Naive B cell (primary cell): ENCODE measurements at regions not wholly inside any gene's neighbourhood (a gene's known extent, or its start where the extent isn't known, plus 50 kb on each side); places are given as distances from the start of the nearest gene placed in this dataset.
"Not testable (repeated sequence)": the region's sequence is repeated elsewhere in the genome, so short reads cannot be mapped to it uniquely, and the experiment has no call there.

Experiments used
- ATAC-seq, 2 donors: fragments of 150-1000 bp; cut with Tn5 transposase; 2 replicates each; pipeline ENCODE4 v1.10.0; 2021; ENCODE audit warnings: low read depth in 2 of 2, mild to moderate bottlenecking in 2 of 2, moderate library complexity in 2 of 2
- DNase-seq: peaks from one replicate; pipeline ENCODE4 v3.0.0; 2022
- H3K27ac Mint-ChIP-seq, 6 donors: one replicate each; pipeline ENCODE4 v1.8.0; 2020 to 2022; ENCODE audit warnings: mild to moderate bottlenecking in 6 of 6, mixed read lengths in 6 of 6, moderate library complexity in 5 of 6, inconsistent platforms in 2 of 6
- H3K27me3 Mint-ChIP-seq, 3 donors: one replicate each; pipeline ENCODE4 v1.8.0; 2021 to 2022; ENCODE audit warnings: mixed read lengths in 3 of 3, mild to moderate bottlenecking in 1 of 3
- H3K36me3 Mint-ChIP-seq, 2 donors: one replicate each; pipeline ENCODE4 v1.8.0; 2020 to 2022; ENCODE audit warnings: mixed read lengths in 2 of 2, inconsistent platforms in 1 of 2, mild to moderate bottlenecking in 1 of 2
- H3K4me1 Mint-ChIP-seq, 3 donors: one replicate each; pipeline ENCODE4 v1.8.0; 2020 to 2022; ENCODE audit warnings: mixed read lengths in 3 of 3, inconsistent platforms in 1 of 3, mild to moderate bottlenecking in 1 of 3, moderate library complexity in 1 of 3
- H3K4me3 Mint-ChIP-seq, 8 donors: one replicate each; pipeline ENCODE4 v1.8.0; 2020 to 2022; ENCODE audit warnings: mild to moderate bottlenecking in 8 of 8, mixed read lengths in 8 of 8, moderate library complexity in 8 of 8, inconsistent platforms in 2 of 8
- H3K9me3 Mint-ChIP-seq, 7 donors: one replicate each; pipeline ENCODE4 v1.8.0; 2020 to 2022; ENCODE audit warnings: mixed read lengths in 7 of 7, mild to moderate bottlenecking in 5 of 7, inconsistent platforms in 2 of 7, moderate library complexity in 1 of 7

- not testable (repeated sequence) for DNase-seq, ATAC-seq, H3K4me3 Mint-ChIP-seq, H3K36me3 Mint-ChIP-seq, H3K4me1 Mint-ChIP-seq, H3K27ac Mint-ChIP-seq
- Mint-ChIP-seq H3K9me3 (peaks cover 0 to 26% (median 14%) of the 10 kb centered on the region in 7 donors), H3K27me3 (peaks cover 7 to 32% (median 15%) of the 10 kb centered on the region in 3 donors)
These were observed 51.3 kb downstream of the NACA2 start for GRCh38 chr17:61539728-61540127.

- peaks cover 0 to 26% (median 14%) of the 10 kb centered on the region in 7 donors for H3K9me3 Mint-ChIP-seq
- H3K36me3 Mint-ChIP-seq = no peaks in the 10 kb centered on the region
- peaks cover 7 to 26% (median 15%) of the 10 kb centered on the region in 3 donors for H3K27me3 Mint-ChIP-seq
- no peak overlapping the region for H3K27ac Mint-ChIP-seq
- H3K4me3 Mint-ChIP-seq = no peak overlapping the region
- DNase-seq (no peak), ATAC-seq (no peak)
- no peaks in the 10 kb centered on the region for H3K4me1 Mint-ChIP-seq
These were observed 52.5 kb downstream of the NACA2 start for GRCh38 chr17:61538480-61538879.

GRCh38 chr17:61537264-61537771 lies 53.7 kb downstream of the NACA2 start:
- no peak overlapping the region for H3K27ac Mint-ChIP-seq
- H3K4me3 Mint-ChIP-seq = no peak overlapping the region
- ATAC-seq (no peak), DNase-seq (no peak)
- peaks cover 0 to 26% (median 14%) of the 10 kb centered on the region in 7 donors for H3K9me3 Mint-ChIP-seq
- H3K36me3 Mint-ChIP-seq = no peaks in the 10 kb centered on the region
- peaks cover 7 to 21% (median 15%) of the 10 kb centered on the region in 3 donors for H3K27me3 Mint-ChIP-seq
- H3K4me1 Mint-ChIP-seq = no peaks in the 10 kb centered on the region

DNA sequence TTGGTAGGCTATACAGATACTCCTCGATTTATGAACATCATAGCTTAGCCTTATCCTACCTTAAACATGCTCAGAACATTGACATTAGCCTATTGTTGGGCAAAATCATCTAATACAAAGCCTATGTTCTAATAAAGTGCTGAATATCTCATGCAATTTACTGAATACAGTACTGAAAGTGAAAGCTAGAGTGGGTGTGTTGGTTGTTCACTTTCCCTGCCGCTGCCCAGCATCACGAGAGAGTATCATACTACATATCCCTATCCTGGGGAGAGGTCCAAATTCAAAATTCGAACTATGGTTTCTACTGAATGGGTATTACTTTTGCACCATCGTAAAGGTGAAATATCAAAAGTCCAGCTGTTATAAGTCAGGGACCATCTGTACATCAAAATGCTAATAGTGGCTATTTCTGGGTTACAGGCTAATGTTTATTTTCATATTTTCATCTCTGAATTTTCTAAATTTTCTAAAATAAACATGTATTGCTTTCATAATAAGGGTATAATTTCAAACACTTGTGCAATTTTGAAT lies 54.5 kb downstream of the NACA2 start:
- Mint-ChIP-seq H3K9me3 (peaks cover 0 to 21% (median 12%) of the 10 kb centered on the region in 7 donors), H3K27me3 (peaks cover 7 to 20% (median 14%) of the 10 kb centered on the region in 3 donors), H3K4me1 (no peaks in the 10 kb centered on the region), H3K27ac (peak overlapping the region in 1 of 6 donors; percentile 60), H3K36me3 (no peaks in the 10 kb centered on the region), H3K4me3 (peak overlapping the region in 5 of 8 donors; percentile 6 to 52 (median 22))
- DNase-seq (no peak), ATAC-seq (no peak)
